Effector CD4-positive, alpha-beta T cell (primary cell): ENCODE measurements at regions not wholly inside any gene's neighbourhood (a gene's known extent, or its start where the extent isn't known, plus 50 kb on each side); places are given as distances from the start of the nearest gene placed in this dataset.
"Not testable (repeated sequence)": the region's sequence is repeated elsewhere in the genome, so short reads cannot be mapped to it uniquely, and the experiment has no call there.

ENCODE experiments used
- DNase-seq: peaks from one replicate; pipeline ENCODE4 v3.0.0-alpha.2; 2020

DNA sequence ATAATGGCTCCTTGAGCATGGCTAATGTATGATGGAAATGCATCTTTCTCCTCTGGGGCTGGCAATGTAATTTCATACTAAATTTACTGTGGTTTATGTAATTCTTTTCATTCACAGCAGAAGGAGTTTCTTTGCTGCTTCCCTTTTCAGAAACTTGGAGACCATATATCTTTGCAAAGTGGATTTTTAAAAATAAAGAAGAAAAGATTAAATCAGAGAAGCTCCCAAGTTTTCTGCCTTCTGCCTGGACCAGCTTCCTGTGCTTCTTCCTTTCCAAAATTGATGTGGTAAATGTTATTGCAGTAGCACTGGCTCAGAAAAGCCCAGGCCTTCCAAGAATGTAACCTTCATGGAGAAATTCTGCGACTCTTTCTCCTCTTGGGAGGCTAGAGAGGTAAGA, 300.1 kb upstream of the NCAM1 start:
- no peak for DNase-seq

DNA sequence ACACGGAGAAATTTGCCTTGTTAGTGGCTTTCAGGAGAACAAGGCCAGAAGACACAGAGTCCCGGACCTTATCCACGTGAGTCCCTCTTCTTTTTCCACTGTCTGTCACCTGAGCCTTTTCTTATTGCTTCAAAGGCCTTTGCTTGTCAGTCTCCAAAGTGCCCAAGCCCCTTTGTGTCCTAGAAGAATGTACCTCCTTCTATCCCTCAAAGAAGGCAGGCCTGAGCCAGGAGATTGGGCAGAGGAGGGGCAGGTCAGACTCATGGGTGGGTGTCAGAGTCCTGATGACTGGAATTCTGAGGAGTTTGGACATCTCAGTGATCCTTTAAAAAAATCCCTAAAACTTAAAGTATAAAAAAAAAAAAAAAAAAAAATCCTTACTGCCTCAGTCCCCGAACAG, 299.6 kb upstream of the NCAM1 start:
- DNase-seq = no peak

DNA sequence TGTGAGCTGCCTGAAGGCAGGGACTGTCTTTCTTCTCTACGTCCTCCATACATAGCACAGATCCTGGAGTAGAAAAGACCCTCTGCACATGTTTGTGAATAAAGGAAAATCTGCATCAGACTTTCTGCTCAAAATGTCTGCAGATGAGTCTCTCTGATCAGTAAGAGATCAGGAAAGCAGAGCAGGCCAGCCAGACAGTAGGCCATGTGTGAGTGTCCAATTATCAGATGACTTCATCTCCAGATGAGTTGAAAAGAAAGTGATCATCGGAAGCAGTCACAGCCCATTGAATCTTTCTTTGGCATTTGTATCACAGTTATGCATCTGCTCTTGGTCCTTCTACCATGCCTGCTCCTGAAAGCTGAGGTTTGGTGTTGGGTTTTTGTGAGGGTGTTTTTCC, 298.7 kb upstream of the NCAM1 start:
- no peak for DNase-seq

DNA sequence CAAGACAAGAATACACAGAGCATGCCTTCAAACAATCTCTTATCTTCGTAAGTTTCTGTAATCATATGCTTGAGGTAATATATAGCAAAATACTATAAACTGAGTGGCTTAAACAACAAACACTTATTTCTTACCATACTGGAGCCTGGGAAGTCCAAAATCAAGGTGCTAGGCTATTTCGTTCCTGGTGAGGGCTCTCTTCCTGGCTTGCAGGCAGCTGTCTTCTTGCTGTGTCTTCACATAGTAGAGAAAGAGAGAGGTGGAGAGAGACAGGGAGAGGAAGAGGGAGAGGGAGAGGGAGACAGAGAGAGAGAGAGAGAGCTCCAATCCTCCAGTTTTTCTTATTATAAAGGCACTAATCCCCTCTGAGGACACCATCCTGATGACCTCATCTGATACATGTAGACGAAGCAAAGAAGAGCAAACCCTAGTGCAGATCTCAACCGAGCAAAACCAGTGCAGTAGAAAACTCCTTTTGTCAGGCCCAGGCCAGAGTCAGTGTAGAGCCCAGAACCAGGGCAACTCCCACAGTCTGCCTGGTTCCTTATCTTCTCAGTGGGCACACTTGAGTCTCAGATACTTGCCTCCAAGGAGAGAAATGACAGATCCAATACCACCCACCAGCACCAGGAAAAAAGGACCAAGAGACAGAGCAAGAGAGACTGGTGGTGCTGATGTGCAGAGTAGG, 297.1 kb upstream of the NCAM1 start:
- no peak for DNase-seq

DNA sequence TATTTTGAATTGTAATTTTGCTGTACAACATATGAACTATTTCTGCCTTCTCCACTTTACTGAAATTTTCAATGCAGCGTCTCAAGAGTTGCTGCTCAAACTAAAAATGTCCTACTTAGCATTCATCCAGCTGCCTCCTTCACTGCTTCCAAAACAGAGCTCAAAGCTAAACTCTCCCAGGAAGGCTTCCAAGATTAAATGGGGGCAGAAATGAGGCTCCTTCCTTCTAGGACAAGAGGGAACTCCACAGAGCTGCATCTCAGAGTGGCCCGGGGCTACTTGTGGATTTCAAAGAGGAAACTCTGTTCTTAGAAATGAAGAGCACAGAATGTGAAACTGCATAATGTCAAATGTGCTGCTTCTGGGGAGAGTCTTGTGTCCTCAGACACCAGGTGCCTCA, 295.9 kb upstream of the NCAM1 start:
- no peak for DNase-seq

DNA sequence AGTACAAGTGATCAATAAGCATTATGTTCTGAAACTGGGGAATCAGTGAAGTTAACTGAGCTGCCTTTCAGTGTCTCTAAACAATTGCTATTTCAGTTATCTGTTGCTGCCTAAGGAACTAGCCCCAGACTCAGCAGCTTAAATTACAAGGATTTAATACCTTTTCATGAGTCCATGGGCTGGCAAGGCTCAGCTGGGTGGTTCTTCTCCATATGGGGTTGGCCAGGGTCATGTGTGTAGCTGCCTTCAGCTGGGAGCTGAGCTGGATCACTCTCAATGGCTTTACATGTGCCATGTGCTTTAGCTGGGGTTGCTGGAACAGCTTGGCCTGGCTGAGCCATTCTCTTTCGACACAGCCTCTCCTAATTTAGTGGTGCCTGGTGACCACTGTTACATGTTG, 295.0 kb upstream of the NCAM1 start:
- no peak for DNase-seq

DNA sequence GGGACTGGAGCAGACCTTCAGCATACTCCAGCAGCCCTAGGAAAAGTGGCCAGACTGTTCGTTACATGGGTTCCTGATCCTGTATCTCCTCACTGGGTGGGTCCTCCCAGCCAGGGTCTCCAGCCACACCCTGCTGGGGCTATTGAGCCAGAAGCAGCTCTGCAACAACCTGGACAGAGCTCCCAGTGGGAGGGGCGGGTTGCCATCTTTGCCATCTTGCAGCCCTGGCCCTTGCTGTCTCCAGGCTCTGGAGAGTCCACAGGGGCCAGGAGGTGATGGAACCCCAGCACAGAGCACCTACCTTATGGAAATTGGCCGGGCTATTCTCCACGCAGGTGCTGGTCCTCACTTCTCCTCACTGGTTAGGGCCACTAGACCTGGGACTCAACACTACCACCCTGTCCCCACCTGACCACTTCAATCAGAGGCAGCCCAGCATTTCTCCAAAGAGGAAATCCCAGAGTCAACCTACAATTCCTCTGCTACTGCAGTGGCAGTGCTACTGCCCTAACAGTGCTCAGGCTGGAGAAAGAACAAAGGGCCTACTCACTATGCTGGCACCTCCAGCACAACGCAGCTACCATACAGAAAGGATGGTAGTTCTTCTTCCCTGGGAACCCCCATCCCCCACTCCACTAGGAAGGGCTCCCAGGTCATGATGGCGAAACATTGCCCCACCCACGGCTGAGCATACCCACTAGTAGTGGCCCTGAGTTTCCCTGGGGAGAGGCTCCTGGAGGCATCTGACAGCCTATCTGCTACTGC, 290.2 kb upstream of the NCAM1 start:
- no peak for DNase-seq

DNA sequence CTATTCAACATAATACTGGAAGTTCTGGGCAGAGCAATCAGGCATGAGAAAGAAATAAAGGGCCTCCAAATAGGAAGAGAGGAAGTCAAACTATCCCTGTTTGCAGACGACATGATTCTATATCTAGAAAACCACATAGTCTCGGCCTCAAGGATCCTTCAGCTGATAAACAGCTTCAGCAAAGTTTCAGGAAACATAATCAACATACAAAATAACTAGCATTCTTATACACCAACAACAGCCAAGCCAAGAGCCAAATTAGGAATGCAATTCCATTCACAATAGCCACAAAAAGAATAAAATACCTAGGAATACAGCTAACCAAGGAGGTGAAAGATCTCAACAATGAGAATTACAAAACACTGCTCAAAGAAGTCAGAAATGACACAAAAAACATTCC, 287.8 kb upstream of the NCAM1 start:
- not testable (repeated sequence) for DNase-seq

DNA sequence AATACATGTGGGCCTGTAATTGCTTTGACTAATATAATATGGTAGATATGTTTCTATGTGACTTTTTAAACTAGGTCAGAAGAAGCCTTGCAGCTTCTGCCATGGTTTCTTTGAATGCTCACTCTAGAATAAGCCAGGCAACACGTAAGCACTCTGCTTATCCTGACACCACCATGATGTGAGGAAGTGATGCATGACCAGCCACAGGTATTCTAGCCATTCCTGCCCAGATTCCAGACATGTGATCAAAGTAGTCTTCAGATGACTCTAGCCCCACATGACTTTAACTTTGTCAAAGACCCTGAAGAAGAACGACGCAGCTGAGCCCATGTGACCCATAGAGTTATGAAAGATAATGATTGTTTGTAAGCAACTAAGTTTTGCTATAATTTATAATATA, 276.1 kb upstream of the NCAM1 start:
- no peak for DNase-seq

DNA sequence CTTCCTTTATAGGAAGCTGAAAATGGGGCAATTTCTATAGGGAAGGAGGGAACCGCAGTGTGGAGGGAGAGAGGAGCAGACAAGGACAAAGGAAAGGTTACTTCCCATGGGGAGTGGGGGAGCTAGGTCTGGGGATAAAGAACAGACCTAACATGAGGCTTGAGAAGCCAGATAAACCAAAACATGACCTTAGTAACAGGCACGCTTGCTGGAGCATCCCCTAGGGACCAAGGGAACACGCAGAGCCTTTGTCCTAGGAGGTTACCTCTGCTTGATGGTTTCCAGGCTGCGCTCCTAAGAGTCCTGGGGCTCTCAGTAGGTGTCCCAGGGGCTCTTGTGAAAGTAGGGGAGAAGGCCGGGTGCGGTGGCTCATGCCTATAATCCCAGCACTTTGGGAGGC, 271.4 kb upstream of the NCAM1 start:
- no peak for DNase-seq

DNA sequence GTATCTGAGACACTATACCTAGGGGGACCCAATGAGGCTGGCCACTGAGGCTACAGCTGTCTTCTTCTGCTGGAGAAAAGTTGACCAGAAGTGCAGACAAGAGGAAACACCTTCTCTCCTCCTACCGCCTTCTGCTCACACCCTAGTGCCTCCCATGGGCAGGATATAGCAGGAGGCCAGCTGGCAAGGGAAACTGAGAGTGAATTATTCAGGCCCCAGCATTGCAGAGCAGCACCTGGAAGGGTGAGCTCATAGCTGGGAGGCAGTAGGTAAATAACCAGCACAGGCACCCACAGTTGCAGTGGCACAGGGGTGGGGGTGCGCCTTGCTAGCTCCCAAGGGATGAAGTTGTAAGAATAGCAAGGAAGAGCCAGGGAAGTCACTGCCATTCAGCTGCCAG, 267.4 kb upstream of the NCAM1 start:
- DNase-seq = no peak

DNA sequence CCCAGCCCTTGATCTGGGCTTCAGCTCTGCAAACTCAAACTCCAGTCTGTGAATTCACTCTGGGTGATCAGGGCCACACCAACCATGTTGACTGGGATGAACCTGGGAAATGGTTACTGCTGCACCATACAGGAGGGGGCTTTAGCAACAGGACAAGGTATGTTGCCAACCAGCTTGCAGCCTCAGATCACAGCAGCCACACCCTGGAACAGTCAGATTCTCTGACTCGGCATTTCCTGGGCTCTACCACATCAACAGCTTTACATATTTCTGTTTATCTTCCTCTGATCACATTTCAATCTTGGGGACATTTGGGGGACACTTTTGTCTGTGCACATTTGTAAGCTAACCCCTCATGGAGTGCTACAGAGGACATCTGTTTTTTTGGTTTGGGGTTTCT, 267.0 kb upstream of the NCAM1 start:
- no peak for DNase-seq

DNA sequence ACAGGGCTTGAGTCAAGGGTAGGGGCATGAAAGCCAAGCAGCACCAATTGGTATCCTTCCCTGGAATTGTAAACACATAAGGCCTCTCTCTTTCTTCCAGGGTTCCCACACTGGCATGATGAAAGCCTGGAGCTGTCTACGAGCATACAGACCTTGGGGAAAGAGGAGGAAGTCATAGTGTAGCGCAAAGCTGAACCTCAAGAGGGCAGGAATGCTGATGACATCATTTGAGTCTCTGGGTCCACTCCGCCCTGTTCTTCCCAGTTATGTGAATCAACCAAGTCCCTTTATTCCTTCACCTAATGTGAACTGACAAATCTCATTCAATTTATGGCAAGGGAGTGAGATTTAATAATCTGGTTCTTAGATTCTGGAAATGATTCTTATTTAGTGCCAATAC, 266.4 kb upstream of the NCAM1 start:
- no peak for DNase-seq

DNA sequence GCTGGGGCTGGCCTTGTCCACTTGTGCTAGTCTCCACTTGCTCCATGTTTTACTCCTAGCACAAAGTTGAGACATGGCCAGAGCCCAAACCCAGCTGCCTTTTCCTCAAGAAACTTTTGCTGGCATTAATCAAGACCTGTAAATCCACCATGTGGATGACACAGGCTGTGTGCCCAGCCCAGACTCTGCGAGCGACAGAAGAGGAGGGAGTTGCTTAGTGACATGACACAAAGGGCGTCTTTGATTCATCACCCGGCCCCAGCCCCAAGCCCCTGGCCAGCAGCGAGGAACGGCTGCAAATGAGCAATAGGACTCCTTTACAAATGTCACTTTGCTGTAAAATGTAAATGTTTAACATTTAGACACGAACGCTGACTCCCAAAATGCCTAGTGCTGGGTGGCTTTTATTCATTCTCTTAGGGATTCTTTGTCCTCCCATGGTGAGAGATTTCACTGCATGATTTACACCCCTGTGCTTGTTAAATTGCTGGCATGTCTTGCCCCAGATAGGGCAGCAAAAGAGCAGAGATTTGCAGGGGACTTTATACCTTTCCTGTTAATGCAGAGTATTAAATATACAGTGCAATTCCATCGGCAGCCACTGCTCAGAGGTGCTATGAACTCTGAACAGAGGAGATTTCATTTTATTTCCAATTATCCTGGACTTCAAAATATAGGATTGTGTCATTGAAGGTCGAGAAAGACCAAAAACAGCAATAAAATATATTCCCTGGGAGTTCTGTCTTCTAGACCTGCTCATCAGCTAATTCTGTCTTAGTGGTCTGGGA, 263.6 kb upstream of the NCAM1 start:
- DNase-seq = no peak

DNA sequence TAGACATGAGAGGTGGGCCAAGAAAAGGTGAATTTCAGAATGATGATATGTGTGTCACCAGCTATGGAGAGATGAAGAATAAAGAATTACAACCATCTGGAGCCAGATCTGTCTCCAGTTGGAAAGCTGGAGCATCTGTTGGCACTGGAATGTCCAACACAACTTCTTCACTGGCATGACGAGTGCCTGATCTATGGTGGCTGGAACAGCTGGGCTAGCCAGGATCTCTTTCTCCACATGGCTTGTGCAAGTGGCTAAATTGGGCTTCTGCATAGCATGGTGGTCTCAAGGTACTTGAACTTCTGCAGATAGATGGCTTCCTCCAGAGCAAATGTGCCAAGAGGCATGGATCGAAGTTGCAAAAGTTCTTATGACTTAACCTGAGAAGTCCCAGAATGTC, 256.1 kb upstream of the NCAM1 start:
- no peak for DNase-seq

DNA sequence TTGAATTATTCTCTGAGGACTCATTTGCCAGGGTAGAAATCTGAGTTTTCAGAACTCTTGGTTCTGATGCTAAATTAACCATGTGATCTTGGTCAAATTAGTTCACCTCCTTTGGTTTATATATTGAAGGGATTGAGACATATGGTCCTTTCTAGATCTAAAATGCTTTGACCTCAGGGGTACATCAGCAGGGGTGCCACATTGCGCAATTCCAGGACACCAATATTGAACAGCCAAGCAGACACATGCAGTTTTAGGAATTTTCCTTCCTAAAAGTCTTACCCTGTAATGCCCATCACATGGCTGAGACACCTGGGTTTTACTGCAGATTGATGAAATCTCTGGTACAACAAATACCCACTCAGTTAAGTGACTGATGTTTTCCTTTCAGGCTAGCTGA, 254.4 kb upstream of the NCAM1 start:
- no peak for DNase-seq

DNA sequence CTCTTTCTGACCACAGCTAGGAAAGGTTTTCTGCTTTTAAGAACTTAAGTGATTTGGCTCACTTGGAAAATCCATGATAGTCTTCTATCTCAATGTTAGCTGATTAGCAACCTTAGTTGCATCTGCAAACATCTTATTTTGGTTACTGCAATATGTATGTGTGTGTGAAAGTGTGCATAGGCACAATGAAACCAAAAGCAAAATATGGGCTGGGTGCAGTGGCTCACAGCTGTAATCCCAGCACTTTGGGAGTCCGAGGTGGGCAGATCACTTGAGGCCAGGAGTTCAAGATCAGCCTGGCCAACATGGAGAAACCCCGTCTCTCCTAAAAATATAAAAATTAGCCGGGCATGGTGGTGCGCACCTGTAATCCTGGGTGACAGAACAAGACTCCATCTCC, 246.9 kb upstream of the NCAM1 start:
- not testable (repeated sequence) for DNase-seq

DNA sequence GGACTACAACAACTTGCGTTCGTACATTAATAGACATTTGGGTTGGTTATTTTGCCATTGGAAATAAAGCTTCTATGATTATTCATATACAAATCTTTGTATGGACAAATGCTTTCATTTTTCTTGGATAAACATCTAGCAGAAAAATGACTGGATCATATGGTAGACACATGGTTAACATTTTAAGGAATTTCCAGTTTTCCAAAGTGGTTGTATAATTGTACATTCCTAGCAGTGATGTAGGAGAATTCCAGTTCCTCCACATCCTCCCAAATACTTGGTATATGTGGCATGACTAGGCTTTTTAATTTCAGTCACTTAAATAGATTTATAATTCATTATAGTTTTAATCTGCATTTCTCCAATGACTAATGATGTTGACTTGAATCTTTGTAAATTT, 246.2 kb upstream of the NCAM1 start:
- no peak for DNase-seq

DNA sequence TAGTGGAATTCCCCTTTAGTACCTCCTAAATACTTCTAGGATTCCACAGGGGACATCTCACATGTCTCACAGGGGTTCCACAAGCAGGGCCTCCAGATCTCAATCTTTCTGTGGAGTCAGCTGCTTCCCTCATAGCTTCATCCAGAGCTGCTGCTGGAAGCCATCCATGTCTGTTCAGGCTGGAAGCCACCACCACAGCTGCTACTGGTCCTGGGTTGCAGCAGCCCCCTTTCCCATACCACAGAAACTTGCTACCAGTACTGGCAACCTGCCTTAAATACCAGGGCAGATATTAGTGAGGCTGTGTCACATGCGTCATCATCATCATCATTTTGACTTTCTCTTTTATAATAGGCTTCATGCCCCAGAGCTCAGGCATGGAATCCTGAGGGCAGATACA, 242.7 kb upstream of the NCAM1 start:
- DNase-seq = no peak

DNA sequence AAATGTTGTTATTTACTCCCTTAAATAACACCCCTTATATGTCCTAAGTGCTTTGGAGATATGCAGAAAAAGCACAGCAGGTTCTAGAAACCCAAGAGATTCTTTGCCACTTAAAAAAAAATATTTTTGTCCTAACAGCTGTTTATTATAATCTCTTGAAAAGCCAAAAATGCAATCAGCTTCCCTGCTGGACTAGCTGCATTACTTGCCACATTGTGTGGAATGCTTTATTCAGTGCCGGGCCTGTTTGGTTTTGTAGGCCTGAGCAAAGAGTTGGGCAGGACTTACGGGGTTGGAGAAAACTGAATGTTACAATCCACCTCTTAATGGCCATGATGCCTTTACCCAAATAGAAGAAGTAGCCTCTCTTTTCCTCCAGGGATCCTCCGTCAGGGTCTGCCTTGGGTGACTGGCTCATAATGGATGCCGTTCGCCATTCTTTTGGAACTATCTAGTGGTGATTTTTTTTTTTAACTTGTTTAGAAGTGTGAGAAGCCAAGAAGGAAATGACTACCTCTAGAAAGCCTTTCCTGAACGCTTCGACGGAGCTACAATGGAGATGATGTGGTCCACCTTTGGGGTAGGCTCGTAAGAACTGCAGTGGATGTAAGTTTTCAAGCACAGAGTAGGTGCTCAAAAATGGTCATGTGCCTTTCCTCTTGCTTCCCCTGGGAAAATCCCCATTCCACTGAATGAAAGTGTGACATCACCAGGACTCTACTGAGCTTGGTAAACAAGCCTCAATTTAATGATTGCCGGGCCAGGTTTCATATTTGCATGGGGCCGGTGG, 241.3 kb upstream of the NCAM1 start:
- DNase-seq = no peak

DNA sequence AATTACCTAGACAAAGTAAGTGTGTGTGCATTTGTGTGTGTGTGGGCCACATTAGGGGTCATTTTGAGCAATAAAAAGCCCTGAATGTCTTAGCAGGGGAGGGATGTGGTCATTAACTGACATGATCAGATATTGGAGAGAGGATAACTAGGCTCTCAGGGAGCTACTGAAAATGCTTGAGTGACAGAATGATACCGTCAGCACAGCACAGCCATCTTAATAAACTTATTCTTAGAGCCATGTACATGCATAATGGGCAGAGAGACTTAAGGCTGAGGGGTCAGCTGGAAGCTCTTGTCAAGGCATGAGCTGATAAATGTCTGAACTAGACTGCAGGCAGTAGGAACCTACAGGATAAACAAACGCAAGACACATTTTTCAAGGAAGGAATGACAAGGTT, 239.1 kb upstream of the NCAM1 start:
- no peak for DNase-seq

DNA sequence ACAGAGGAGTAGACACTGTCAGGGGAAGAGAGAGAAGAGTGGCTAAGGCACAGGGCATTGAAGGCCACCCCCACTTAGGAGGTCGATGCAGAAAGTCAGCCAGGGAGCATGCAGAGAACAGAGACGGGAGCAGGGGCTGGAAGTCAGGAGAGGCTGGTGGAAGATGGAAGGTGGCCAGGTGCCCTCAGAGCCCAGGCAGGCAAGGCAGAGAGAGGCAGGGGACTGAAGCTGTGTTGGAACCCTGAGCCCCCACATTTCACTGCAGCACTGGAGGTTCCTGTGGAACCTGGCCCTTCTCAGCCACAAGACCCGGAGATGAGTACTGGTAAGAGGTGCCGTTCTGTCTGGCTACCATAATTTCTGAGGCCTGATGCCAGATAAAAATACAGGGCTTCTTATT, 238.3 kb upstream of the NCAM1 start:
- DNase-seq = no peak
